Rectal smooth muscle tissue (tissue), 1 donor: ENCODE measurements at regions not wholly inside any gene's neighbourhood (a gene's known extent, or its start where the extent isn't known, plus 50 kb on each side); places are given as distances from the start of the nearest gene placed in this dataset.

Source experiments
- H3K27ac ChIP-seq: one replicate; pipeline ENCODE4 v1.7.0; 2013; ENCODE audit warnings: low read depth, low read length, inconsistent platforms
- H3K27me3 ChIP-seq: one replicate; pipeline ENCODE4 v1.7.0; 2013; ENCODE audit warnings: low read length; ENCODE audit not compliant: control insufficient read depth, insufficient read depth
- H3K36me3 ChIP-seq: one replicate; pipeline ENCODE4 v1.7.0; 2013; ENCODE audit warnings: low read length; ENCODE audit not compliant: control insufficient read depth, insufficient read depth
- H3K4me1 ChIP-seq: one replicate; pipeline ENCODE4 v1.7.0; 2013; ENCODE audit warnings: low read length; ENCODE audit not compliant: control insufficient read depth, insufficient read depth
- H3K4me3 ChIP-seq: one replicate; pipeline ENCODE4 v1.7.0; 2013; ENCODE audit warnings: low read length
- H3K9ac ChIP-seq: one replicate; pipeline ENCODE4 v1.7.0; 2013; ENCODE audit warnings: low read length

- Histone ChIP-seq H3K27me3 (no peaks in the 10 kb centered on the region), H3K36me3 (no peaks in the 10 kb centered on the region), H3K9ac (no peak overlapping the region), H3K4me3 (no peak overlapping the region), H3K27ac (no peak overlapping the region), H3K4me1 (no peaks in the 10 kb centered on the region)
These were observed 144.2 kb upstream of the VSTM2B start for GRCh38 chr19:29381353-29382203.

GRCh38 chr19:29383696-29384095, 142.1 kb upstream of the VSTM2B start:
- Histone ChIP-seq H3K9ac (no peak overlapping the region), H3K27ac (no peak overlapping the region), H3K27me3 (no peaks in the 10 kb centered on the region), H3K36me3 (no peaks in the 10 kb centered on the region), H3K4me1 (no peaks in the 10 kb centered on the region), H3K4me3 (no peak overlapping the region)

- Histone ChIP-seq H3K9ac (no peak overlapping the region), H3K27me3 (no peaks in the 10 kb centered on the region), H3K27ac (no peak overlapping the region), H3K4me3 (no peak overlapping the region), H3K36me3 (no peaks in the 10 kb centered on the region), H3K4me1 (no peaks in the 10 kb centered on the region)
These were observed 141.1 kb upstream of the VSTM2B start for GRCh38 chr19:29384656-29385055.

- H3K4me3 ChIP-seq, result no peak overlapping the region
- no peak overlapping the region for H3K27ac ChIP-seq
- no peaks in the 10 kb centered on the region for H3K27me3 ChIP-seq
- no peaks in the 10 kb centered on the region for H3K4me1 ChIP-seq
- H3K36me3 ChIP-seq, result no peaks in the 10 kb centered on the region
- H3K9ac ChIP-seq, result no peak overlapping the region
These were observed 140.5 kb upstream of the VSTM2B start for GRCh38 chr19:29385191-29385795.

GRCh38 chr19:29386970-29387369, 138.8 kb upstream of the VSTM2B start:
- Histone ChIP-seq H3K27ac (no peak overlapping the region), H3K27me3 (no peaks in the 10 kb centered on the region), H3K9ac (no peak overlapping the region), H3K36me3 (no peaks in the 10 kb centered on the region), H3K4me1 (no peaks in the 10 kb centered on the region), H3K4me3 (no peak overlapping the region)

GRCh38 chr19:29387586-29387985, 138.2 kb upstream of the VSTM2B start:
- Histone ChIP-seq H3K4me1 (no peaks in the 10 kb centered on the region), H3K4me3 (no peak overlapping the region), H3K36me3 (no peaks in the 10 kb centered on the region), H3K9ac (no peak overlapping the region), H3K27ac (no peak overlapping the region), H3K27me3 (no peaks in the 10 kb centered on the region)

GRCh38 chr19:29389495-29389894, 136.3 kb upstream of the VSTM2B start:
- H3K27ac ChIP-seq, result no peak overlapping the region

GRCh38 chr19:29390742-29391141, 135.1 kb upstream of the VSTM2B start:
- no peak overlapping the region for H3K4me3 ChIP-seq
- no peaks in the 10 kb centered on the region for H3K27me3 ChIP-seq
- H3K36me3 ChIP-seq, result no peaks in the 10 kb centered on the region
- no peaks in the 10 kb centered on the region for H3K4me1 ChIP-seq
- H3K27ac ChIP-seq, result no peak overlapping the region
- no peak overlapping the region for H3K9ac ChIP-seq

More at GRCh38 chr19:29389495-29389894, 136.3 kb upstream of the VSTM2B start:
- no peaks in the 10 kb centered on the region for H3K36me3 ChIP-seq
- no peak overlapping the region for H3K9ac ChIP-seq
- no peak overlapping the region for H3K4me3 ChIP-seq
- no peaks in the 10 kb centered on the region for H3K27me3 ChIP-seq
- no peaks in the 10 kb centered on the region for H3K4me1 ChIP-seq

GRCh38 chr19:29393915-29394460, 131.8 kb upstream of the VSTM2B start:
- Histone ChIP-seq H3K4me1 (no peaks in the 10 kb centered on the region), H3K9ac (no peak overlapping the region), H3K4me3 (no peak overlapping the region), H3K27ac (no peak overlapping the region), H3K36me3 (no peaks in the 10 kb centered on the region), H3K27me3 (no peaks in the 10 kb centered on the region)

GRCh38 chr19:29395111-29395733, 130.6 kb upstream of the VSTM2B start:
- Histone ChIP-seq H3K27ac (no peak overlapping the region), H3K4me1 (no peaks in the 10 kb centered on the region), H3K36me3 (no peaks in the 10 kb centered on the region), H3K9ac (no peak overlapping the region), H3K27me3 (no peaks in the 10 kb centered on the region), H3K4me3 (no peak overlapping the region)

- Histone ChIP-seq H3K27me3 (no peaks in the 10 kb centered on the region), H3K9ac (no peak overlapping the region), H3K4me1 (no peaks in the 10 kb centered on the region)
These were observed 129.9 kb upstream of the VSTM2B start for GRCh38 chr19:29395734-29396414.

GRCh38 chr19:29396925-29397324, 128.9 kb upstream of the VSTM2B start:
- Histone ChIP-seq H3K36me3 (no peaks in the 10 kb centered on the region), H3K4me3 (no peak overlapping the region), H3K27me3 (no peaks in the 10 kb centered on the region), H3K27ac (no peak overlapping the region), H3K9ac (no peak overlapping the region), H3K4me1 (no peaks in the 10 kb centered on the region)

More at GRCh38 chr19:29395734-29396414, 129.9 kb upstream of the VSTM2B start:
- H3K27ac ChIP-seq, result no peak overlapping the region
- H3K36me3 ChIP-seq, result no peaks in the 10 kb centered on the region
- H3K4me3 ChIP-seq, result no peak overlapping the region
